CD14-positive monocyte (primary cell): ENCODE measurements at regions not wholly inside any gene's neighbourhood (a gene's known extent, or its start where the extent isn't known, plus 50 kb on each side); places are given as distances from the start of the nearest gene placed in this dataset.

Source experiments
- DNase-seq, 3 donors: peaks; one replicate each; pipeline ENCODE4 v3.0.0-alpha.2; 2011 to 2022
- H2AFZ ChIP-seq: 2 replicates; pipeline ENCODE4 v1.6.0; 2012; ENCODE audit warnings: mild to moderate bottlenecking, low read depth, low read length, inconsistent platforms; ENCODE audit not compliant: insufficient read depth, poor library complexity, severe bottlenecking
- H3K27ac ChIP-seq, 2 donors: 1 replicate in 1 of 2; 2 replicates in 1 of 2; pipeline ENCODE4 v1.5.1; 2012 to 2013; ENCODE audit warnings: low read length in 2 of 2, control low read depth in 1 of 2, inconsistent platforms in 1 of 2, low read depth in 1 of 2, mild to moderate bottlenecking in 1 of 2
- H3K27me3 ChIP-seq, 2 donors: one replicate each; pipeline versions ENCODE4 v1.6.0 to v1.6.1; 2011 to 2013; ENCODE audit warnings: low read length in 2 of 2; ENCODE audit not compliant: control insufficient read depth in 2 of 2, insufficient read depth in 2 of 2
- H3K36me3 ChIP-seq, 2 donors: replicated peaks in 1 of 2; 1 replicate in 1 of 2; 2 replicates in 1 of 2; pipeline versions ENCODE4 v1.5.1 to v1.6.1; 2012 to 2013; ENCODE audit warnings: low read length in 2 of 2, control low read depth in 1 of 2, inconsistent platforms in 1 of 2, mild to moderate bottlenecking in 1 of 2; ENCODE audit not compliant: insufficient read depth in 2 of 2, control insufficient read depth in 1 of 2
- H3K4me1 ChIP-seq, 2 donors: 1 replicate in 1 of 2; 2 replicates in 1 of 2; pipeline versions ENCODE4 v1.5.1 to v1.6.1; 2012 to 2013; ENCODE audit warnings: low read length in 2 of 2, control low read depth in 1 of 2, inconsistent platforms in 1 of 2, mild to moderate bottlenecking in 1 of 2, moderate library complexity in 1 of 2; ENCODE audit not compliant: insufficient read depth in 2 of 2, control insufficient read depth in 1 of 2
- H3K4me2 ChIP-seq: replicated peaks from 2 replicates; pipeline ENCODE3; 2012; ENCODE audit warnings: low read length, moderate library complexity, mild to moderate bottlenecking; ENCODE audit not compliant: poor library complexity, severe bottlenecking; ENCODE audit errors: extremely low read depth
- H3K4me3 ChIP-seq, 3 experiments: fragments of 200-600 bp in 1 of 3; sonication (generic) in 1 of 3; replicated peaks in 1 of 3; 1 replicate in 2 of 3; 2 replicates in 1 of 3; pipeline ENCODE4 v1.5.1; 2011 to 2013; ENCODE audit warnings: low read length in 3 of 3, mild to moderate bottlenecking in 3 of 3, control low read depth in 2 of 3, low read depth in 2 of 3, inconsistent platforms in 1 of 3, moderate library complexity in 1 of 3
- H3K79me2 ChIP-seq: 2 replicates; pipeline ENCODE4 v1.6.0; 2012; ENCODE audit warnings: mild to moderate bottlenecking, control low read depth, inconsistent platforms, low read length, moderate library complexity; ENCODE audit not compliant: insufficient read depth
- H3K9ac ChIP-seq: 2 replicates; pipeline ENCODE4 v1.6.0; 2017; ENCODE audit warnings: low read length, mild to moderate bottlenecking; ENCODE audit not compliant: insufficient read depth, poor library complexity, severe bottlenecking
- H3K9me3 ChIP-seq, 2 donors: replicated peaks in 1 of 2; 1 replicate in 1 of 2; 2 replicates in 1 of 2; pipeline versions ENCODE4 v1.5.1 to v1.6.1; 2012 to 2013; ENCODE audit warnings: low read length in 2 of 2, control low read depth in 1 of 2; ENCODE audit not compliant: control insufficient read depth in 1 of 2, insufficient read depth in 1 of 2
- H4K20me1 ChIP-seq: 2 replicates; pipeline ENCODE4 v1.6.0; 2012; ENCODE audit warnings: mild to moderate bottlenecking, low read length, control low read depth, moderate library complexity; ENCODE audit not compliant: insufficient read depth
- H3K27ac Mint-ChIP-seq, 7 donors: one replicate each; pipeline ENCODE4 v1.8.0; 2020; ENCODE audit warnings: mild to moderate bottlenecking in 7 of 7, mixed read lengths in 7 of 7, moderate library complexity in 6 of 7, inconsistent platforms in 2 of 7
- H3K27me3 Mint-ChIP-seq, 3 donors: one replicate each; pipeline ENCODE4 v1.8.0; 2021 to 2022; ENCODE audit warnings: low read depth in 3 of 3, mild to moderate bottlenecking in 3 of 3, mixed read lengths in 3 of 3, moderate library complexity in 3 of 3, inconsistent platforms in 1 of 3
- H3K36me3 Mint-ChIP-seq, 2 donors: one replicate each; pipeline ENCODE4 v1.8.0; 2020; ENCODE audit warnings: mixed read lengths in 2 of 2, inconsistent platforms in 1 of 2, mild to moderate bottlenecking in 1 of 2
- H3K4me1 Mint-ChIP-seq: one replicate; pipeline ENCODE4 v1.8.0; 2020; ENCODE audit warnings: mild to moderate bottlenecking, mixed read lengths
- H3K4me3 Mint-ChIP-seq, 2 donors: one replicate each; pipeline ENCODE4 v1.8.0; 2020; ENCODE audit warnings: mild to moderate bottlenecking in 2 of 2, mixed read lengths in 2 of 2, moderate library complexity in 1 of 2
- H3K9me3 Mint-ChIP-seq, 7 donors: one replicate each; pipeline ENCODE4 v1.8.0; 2020 to 2022; ENCODE audit warnings: mixed read lengths in 7 of 7, mild to moderate bottlenecking in 6 of 7, moderate library complexity in 6 of 7, inconsistent platforms in 2 of 7
- WGBS: methylation state at CpG from one replicate; pipeline ENCODE4 v1.1.5; 2013; ENCODE audit warnings: missing lambda C conversion rate; ENCODE audit not compliant: insufficient coverage; 5-methylcytosine and 5-hydroxymethylcytosine counted together
- intact Hi-C, 2 donors: fragments of 100-400 bp; cut with micrococcal nuclease; formaldehyde crosslinking; loops; one replicate each; pipeline versions ENCODE4 v1.15.0 to v1.15.1; 2023
- TF ChIP-seq, protein P1 (sequence below): fragments of 200-600 bp; IDR thresholded peaks from one replicate; pipeline ENCODE4 v1.8.0; 2022; ENCODE audit warnings: antibody characterized with exemption, mild to moderate bottlenecking

- Histone ChIP-seq H3K27ac (no peak overlapping the region), H3K79me2 (no peaks in the 10 kb centered on the region), H4K20me1 (no peaks in the 10 kb centered on the region), H3K4me3 (no peak overlapping the region), H3K36me3 (no peaks in the 10 kb centered on the region), H3K4me2 (no peak overlapping the region), H2AFZ (no peak overlapping the region), H3K4me1 (no peaks in the 10 kb centered on the region), H3K27me3 (no peaks in the 10 kb centered on the region), H3K9me3 (peaks cover 16 to 18% of the 10 kb centered on the region in 2 donors), H3K9ac (no peak overlapping the region)
- Mint-ChIP-seq H3K9me3 (peaks cover 3 to 18% (median 10%) of the 10 kb centered on the region in 7 donors), H3K27me3 (peaks cover 0 to 2% (median 0%) of the 10 kb centered on the region in 3 donors), H3K4me3 (no peak overlapping the region), H3K4me1 (no peaks in the 10 kb centered on the region), H3K36me3 (no peaks in the 10 kb centered on the region), H3K27ac (no peak overlapping the region)
- DNase-seq, result no peak
- TF ChIP-seq, protein P1, sequence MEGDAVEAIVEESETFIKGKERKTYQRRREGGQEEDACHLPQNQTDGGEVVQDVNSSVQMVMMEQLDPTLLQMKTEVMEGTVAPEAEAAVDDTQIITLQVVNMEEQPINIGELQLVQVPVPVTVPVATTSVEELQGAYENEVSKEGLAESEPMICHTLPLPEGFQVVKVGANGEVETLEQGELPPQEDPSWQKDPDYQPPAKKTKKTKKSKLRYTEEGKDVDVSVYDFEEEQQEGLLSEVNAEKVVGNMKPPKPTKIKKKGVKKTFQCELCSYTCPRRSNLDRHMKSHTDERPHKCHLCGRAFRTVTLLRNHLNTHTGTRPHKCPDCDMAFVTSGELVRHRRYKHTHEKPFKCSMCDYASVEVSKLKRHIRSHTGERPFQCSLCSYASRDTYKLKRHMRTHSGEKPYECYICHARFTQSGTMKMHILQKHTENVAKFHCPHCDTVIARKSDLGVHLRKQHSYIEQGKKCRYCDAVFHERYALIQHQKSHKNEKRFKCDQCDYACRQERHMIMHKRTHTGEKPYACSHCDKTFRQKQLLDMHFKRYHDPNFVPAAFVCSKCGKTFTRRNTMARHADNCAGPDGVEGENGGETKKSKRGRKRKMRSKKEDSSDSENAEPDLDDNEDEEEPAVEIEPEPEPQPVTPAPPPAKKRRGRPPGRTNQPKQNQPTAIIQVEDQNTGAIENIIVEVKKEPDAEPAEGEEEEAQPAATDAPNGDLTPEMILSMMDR, result no peak
- 90% methylated on average over 2 of the region's 7 CpGs for WGBS
- intact Hi-C loops, result no loop called here
These were observed 1489.4 kb downstream of the AACS start for GRCh38 chr12:126554625-126555024.

DNA sequence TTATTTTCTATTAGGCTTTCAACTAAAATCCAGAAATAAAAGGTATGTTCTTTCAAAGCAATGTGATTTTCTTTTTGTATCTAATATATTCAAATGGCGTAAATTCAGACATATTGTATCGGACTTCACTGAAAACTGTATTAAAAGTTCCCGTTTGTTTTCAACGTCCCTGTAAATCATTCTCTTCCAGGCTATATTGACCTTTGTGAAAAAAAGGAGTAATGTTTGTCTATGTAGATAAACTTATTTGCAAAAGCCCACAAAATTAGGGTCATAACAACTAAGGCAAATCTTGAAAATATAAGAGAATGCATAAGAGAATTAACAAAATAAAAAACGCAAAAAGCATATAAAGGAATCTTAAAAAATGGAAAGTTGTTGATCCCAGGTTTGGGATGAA lies 1492.4 kb downstream of the AACS start:
- intact Hi-C loops, result no loop called here
- WGBS, result no CpG with 5 or more reads among the region's 5 CpGs
- no peaks in the 10 kb centered on the region for H3K36me3 Mint-ChIP-seq

More for the DNA sequence above, 1492.4 kb downstream of the AACS start:
- no peak overlapping the region for H2AFZ ChIP-seq
- H3K27me3 Mint-ChIP-seq, result peaks cover 0 to 3% (median 2%) of the 10 kb centered on the region in 3 donors
- H3K4me1 Mint-ChIP-seq, result no peaks in the 10 kb centered on the region
- H3K27ac ChIP-seq, result no peak overlapping the region
- no peak overlapping the region for H3K4me3 Mint-ChIP-seq
- no peaks in the 10 kb centered on the region for H3K4me1 ChIP-seq
- no peaks in the 10 kb centered on the region for H4K20me1 ChIP-seq
- no peak overlapping the region for H3K4me3 ChIP-seq
- no peak overlapping the region for H3K4me2 ChIP-seq
- no peaks in the 10 kb centered on the region for H3K36me3 ChIP-seq
- no peak overlapping the region for H3K9ac ChIP-seq
- no peaks in the 10 kb centered on the region for H3K27me3 ChIP-seq
- no peak overlapping the region for H3K27ac Mint-ChIP-seq
- no peaks in the 10 kb centered on the region for H3K79me2 ChIP-seq
- no peak for DNase-seq
- H3K9me3 Mint-ChIP-seq, result peaks cover 3 to 23% (median 10%) of the 10 kb centered on the region in 7 donors
- TF ChIP-seq, protein P1, result no peak
- peaks cover 12 to 18% of the 10 kb centered on the region in 2 donors for H3K9me3 ChIP-seq
